HG03025 (cell line): ENCODE measurements at regions not wholly inside any gene's neighbourhood (a gene's known extent, or its start where the extent isn't known, plus 50 kb on each side); places are given as distances from the start of the nearest gene placed in this dataset.

ENCODE experiments used
- ATAC-seq: cut with Tn5 transposase; IDR thresholded peaks from one replicate; pipeline ENCODE4 v1.9.1; 2021; ENCODE audit warnings: mild to moderate bottlenecking, moderate library complexity; ENCODE audit not compliant: unreplicated experiment, low FRiP score

DNA sequence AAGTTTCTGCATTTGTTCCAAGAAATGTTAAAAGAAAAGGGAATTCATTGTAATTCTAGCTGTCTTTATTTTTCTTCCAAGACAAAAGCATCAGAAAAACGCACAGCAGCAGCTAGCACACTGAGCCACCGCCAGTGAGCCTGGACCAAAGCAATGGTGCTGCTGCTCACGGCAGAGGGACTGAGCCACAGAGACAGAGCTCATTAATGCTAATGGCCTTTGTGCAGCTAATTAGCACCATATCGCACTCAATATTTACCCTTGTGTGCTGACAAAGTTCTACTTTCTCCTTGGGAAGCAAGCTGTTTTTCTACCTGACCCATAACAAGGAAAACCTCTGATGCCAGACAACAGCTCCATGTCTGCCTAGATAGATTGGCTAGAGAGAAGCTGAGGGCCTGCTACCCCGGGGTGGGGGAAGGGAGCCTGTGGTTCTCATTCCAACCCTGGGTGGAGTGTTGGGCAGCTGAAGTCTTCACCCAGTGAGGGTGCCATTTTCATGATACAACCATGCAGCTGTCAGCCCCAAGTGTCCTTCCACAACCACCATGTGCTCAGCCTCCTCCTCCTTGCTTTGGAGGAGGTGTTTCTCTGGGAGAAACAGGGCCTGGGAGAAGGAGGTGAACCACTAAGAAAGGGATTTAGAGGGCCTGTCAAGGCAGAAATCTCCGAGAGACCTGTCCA is 131.1 kb upstream of the NCAM1 start:
- no peak for ATAC-seq

DNA sequence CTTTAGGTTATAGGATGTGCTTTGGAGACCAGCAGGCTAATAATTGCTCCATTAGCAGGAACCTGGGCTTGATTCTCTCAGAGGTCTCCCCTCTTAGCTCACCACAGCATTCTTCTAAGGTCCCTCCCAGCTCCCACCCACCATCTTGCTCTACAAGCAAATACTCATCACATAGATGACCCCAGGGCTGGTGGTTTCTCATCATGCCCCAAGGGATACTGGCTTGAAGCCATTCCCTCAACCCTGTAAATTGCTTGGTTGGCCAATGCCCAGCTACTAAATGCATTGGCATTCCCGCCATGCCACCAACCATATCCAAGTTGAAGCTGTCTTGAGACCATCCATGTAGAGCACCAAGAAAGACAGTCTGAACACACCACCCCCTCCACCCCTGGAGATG is 130.2 kb upstream of the NCAM1 start:
- no peak for ATAC-seq

DNA sequence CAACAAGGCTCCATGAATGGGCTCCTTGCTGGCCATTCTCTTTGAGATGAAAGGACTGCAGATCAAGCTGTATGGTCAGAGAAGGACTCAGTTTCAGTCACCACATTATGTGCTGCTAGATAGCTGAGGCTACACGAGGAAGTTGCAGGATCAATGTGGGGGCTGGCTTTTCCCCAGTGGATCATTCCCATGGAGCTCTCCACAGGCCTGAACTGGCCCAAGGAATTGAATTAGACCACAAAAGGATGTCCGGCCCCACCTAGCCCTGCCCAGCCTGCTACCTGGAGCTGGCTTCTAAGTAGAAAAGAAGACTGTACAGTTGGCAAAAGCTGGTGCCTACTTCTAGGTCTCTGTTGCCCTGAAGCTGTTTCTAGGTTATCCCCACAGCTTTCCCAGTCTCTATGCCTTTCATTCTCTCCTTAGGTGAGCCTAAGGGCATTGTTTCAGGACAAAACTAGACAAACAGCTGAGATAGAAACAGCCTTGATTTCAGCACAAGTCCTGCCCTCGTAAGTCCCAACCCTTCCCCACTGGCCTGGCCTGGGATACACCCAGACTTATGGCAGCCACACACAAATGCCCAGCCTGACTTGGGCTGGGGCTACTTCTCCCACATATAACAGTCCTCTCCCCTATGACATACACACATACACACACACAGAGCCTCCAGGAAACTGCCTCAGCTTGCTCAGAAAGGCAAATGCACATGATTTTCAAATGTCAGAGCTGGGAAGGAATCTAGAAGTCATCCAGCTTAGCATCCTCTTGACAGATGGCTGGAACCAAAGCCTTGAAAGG is 129.1 kb upstream of the NCAM1 start:
- no peak for ATAC-seq

DNA sequence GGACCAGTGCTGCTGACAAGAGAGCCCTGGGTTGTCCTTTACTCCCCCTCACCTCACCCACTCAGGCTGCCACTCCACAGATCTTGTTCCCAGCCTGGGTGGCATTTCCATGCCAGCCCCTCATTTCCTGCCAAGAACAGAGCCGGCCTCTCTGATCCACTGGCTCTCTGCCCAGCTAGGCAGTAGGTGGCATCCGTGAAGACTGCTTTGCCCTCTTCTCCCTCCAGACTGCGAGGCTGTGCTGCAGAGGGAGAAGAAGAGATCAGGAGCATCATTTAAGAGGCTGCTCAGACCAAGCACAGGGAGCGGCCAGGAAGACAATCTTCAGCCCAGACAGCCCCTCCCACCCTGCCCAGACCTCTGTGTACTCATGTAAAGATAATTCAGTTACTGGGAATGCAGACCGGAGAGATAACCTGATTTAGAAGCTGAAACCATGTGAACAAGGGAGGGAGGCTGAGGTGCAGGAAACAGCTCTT is 126.9 kb upstream of the NCAM1 start:
- no peak for ATAC-seq

DNA sequence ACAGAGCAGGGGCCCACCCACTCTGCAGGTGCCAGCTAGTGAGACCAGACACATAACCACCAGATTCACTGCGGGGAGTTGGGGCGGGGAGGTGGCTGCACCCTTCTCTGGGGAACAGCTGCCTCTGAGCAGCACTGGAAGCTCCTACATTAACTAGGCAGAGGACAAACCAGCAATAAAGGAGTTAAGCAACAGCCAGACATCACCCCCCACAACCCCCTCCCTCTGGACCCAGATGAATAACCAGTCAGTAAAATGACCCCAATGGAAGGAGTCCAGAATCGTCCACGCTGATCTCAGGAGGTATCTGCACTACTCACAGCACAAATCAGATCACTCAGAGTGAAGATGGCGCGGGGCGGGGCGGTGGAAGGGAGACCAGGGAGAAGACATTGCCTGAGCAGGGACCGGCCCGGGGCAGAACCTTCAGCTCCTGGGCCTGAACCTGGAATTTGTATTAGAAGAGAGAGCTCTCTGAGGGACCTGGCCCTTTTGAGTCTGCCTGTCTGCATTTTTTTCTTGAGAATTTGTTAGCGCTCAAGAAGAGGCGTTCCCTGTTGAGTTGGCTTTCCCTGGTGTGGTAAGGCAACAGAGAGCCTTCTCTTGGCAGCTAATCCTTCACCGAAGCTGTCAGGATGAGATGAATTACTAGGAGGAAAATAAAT is 125.5 kb upstream of the NCAM1 start:
- no peak for ATAC-seq

DNA sequence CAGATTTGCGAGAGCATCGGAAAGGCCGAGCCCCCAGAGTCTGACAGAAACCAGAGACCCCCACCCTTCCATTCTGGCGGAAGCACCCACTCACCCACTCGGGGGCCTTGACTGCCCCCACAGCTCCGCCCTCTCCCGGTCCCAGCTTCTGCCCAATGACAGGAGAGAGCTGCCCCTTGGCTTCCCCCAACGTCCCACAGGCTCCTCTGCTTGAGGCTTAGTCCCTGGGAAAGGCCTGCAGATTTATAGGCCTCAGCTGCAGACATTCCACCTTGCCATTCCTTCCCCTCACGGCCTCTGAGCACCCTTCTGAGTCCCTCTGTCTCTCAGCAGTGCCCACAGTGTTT is 125.0 kb upstream of the NCAM1 start:
- no peak for ATAC-seq

DNA sequence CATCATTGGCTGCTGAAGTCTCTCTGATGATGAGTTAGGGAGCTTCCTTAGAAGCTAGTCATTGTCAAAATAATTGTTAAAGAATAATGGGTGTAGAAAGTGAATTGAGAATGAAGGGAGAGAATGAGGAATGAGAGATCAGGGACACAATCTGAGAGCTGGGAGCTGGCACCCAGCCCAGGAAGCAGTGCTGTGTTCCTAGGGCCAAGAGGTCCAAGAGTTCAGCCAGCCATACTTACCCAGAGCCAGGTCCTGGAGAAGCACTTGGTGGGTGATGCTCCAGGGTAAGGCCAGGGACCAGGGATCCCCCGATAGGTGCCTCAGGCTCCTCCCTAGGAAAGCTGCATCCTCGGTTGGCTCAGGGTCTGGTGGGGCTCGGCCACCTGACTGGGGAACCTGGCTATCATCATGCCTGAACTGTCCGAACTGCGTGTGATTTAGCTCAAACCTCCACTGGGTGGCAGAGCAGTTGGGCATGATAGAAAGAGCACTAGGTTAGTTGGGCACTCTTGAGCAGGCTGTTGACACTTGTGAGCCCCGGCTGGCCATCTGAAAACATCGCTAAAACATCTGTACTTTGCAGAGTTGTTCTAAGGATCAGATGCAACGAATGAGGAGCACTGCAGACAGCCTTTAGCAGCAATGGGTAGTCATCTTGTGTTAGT is 123.9 kb upstream of the NCAM1 start:
- ATAC-seq: no peak

DNA sequence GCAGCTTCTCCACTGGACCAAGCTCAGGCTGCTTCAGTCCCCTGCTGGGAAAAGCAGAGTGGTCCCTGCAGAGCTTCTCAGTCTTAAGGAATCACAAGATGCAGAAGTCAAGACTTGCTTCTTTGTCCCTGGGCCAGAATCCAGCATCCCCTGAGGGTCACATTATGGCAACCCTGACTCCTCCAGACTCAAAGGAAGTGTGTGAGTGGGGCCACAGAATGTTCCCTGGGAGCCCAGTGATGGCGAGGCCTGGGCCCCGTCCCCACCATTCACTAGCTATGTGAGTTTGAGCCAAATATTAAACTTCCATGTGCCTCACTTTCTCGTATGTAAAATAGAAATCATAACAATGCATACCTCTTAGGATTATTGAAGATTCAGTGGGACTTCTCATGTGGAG is 122.2 kb upstream of the NCAM1 start:
- no peak for ATAC-seq

DNA sequence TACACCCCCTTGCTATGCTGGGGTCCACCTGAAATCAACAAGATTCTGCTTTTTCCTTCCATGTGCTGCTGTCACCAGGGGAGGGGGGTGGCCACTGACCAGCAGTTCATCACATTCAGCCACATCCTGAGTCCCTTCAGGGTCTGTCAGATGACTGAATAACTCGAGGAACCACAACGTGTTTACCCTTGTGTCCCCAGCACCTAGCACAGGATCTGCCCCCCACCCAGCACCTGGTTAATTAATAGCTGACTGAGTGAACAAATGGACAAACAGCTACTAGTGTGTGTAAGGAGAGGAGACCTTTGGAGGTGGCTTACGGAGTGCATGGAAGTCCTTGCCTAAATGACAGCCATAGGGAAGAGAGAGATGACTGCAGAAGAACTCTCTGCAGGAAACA is 119.5 kb upstream of the NCAM1 start:
- ATAC-seq: no peak

DNA sequence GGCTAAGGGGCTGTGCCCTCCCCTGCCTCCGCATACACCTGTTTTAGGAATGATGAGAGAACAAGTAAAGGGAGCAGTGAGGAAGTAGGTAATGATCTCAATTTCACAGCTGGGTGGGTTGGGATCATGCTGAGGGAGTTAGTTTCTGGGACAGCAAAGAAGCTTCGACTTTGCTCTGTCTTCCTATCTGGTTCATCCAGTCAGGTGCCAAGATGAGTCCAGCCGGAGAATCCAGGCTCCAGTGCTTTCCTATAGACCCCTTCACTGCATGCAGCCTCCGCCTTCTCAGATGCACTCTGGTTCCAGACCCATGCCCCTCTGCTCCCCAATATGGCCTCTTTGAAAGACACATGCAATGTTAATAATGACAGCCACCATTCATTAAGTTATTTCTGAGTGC is 119.1 kb upstream of the NCAM1 start:
- no peak for ATAC-seq

DNA sequence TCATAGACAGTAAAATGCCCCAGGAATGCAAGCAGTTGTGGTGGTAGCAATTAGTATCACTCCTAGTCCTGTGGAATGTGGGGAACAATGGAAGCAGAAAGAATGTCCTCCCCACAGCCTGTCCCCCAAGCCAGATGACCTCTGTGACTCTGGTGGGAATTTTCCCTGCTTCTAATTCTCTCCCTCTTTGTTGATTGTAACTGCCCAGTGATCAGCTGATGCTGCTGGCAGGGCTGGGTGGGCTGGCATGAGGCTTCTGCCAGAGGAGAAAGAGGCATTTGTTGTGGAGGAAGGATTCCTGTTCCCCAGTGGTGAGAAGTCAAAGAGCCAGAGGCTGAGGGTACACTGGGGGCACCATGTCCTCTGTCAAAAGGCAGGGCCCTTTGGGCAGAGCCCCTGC is 116.7 kb upstream of the NCAM1 start:
- no peak for ATAC-seq

DNA sequence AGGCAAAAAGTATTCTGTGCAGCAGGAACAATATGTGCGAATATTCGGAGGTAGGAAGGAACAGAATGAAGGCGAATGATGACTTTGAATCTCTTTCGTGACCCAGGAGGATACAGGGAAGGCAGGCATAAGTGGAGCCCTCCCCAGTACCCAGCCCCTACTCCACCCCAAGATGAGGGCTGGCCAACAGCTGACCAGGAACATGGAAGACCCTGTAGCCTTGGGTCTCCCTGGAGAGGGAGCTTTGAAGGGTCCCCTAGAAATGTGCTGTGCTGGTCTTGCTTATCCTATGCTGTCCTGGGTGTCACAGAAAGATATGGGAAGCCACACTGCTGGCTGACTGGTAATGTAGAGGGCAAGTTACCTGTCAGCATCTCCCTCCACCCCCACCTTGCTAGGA is 113.7 kb upstream of the NCAM1 start:
- ATAC-seq: no peak

DNA sequence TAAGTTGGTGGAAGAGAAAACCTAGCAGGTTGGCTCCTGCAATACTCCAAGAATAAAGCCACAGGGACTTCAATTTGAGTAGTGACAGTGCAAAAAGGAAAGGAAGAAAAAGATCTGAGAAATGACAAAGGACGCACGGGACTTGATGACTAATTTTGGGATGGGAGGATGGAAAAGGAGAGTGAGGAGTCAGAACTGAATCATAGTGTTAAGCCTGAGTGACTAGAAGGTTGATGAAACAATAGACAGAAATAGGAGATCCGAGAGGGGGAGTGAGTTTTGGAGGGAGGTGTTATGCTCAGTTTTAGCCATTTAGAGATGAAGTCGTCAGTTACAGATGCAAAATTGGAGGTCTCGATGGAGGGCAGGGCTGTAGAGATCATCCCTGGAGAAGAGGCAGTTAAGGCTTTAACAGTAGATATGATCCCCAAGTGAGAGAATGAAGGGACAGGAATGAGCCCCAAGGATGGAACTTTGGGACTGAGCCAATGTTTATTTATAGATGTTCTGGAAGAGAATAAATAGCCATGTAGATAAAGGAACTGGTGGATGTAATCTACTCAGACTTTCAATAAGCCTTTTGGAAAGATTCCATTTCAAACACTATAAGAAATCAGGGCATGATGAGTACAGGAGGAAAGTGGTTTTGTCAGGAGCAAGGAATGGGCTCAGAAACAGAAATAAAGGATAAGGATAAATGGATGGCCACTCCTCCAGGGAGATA is 108.9 kb upstream of the NCAM1 start:
- ATAC-seq: no peak

DNA sequence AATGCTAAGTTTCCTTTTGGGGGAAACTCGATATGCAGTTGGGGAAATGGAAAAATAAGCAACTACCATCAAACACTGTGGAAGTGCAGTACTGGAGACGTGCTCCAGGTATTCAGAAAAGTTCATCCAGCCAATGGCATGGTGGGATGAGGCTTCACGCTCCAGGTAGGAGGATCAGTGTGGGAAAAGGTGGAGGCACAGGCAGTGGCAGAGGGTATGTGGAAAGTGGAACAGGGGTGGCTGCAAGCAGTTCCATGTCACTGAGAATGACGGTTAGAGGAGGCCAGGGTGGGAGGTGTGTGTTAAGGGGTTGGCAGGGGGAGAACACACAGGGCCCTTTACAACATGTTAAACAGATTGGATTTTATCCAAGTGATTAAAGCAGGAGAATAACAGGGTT is 105.1 kb upstream of the NCAM1 start:
- ATAC-seq: no peak

DNA sequence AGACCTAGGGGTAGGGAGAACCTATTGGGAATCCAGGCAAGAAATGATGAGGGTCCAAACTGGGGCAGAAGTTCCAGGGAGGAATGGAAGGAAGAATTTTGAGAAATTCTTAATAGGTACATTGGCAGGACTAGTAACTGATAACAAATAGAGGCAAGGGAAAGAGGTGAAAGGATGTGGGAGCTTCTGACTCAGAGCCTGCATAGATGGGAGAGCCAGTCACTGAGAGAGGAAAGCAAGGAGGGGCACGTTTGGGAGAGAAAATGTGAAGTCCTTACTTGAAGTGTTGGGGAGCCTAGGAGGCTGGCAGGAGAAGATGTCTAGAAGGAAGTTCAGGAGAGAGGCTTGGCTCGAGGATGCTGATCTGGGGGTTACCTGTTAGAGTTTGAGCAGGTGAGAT is 104.6 kb upstream of the NCAM1 start:
- ATAC-seq: no peak

DNA sequence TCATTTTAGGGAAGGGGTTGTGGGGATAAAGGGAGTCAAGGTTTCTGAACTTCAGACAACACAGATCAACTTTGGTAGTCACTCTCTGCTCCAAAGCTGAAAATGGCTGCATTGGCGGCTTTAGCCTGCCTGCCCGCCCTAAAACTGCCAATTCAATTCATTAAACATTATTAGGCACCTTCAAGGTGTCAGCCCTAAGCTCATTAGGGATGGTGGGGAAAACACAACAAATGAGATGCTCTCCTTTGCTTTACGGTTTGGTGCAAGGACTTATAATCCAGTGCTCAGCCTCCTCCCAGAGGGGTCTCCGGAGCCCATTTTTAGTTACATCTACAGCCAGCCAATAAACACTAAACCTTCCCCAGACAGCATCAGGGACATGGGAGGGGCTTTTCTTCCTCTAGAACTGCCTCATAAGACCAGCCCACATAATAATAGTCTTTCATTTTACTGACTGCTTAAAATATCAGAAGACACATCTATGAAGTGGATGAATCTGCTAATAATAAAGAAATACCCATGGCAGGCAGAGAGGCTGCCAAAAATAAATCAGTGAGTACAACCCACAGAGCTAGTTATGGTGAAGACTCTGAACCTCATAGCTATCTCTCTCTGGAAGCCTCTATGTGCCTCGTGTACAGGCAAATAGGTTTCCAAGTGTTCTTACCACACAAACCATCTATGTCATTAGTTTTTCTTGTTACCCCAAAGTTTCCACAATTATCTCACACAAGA is 102.8 kb upstream of the NCAM1 start:
- ATAC-seq: no peak

DNA sequence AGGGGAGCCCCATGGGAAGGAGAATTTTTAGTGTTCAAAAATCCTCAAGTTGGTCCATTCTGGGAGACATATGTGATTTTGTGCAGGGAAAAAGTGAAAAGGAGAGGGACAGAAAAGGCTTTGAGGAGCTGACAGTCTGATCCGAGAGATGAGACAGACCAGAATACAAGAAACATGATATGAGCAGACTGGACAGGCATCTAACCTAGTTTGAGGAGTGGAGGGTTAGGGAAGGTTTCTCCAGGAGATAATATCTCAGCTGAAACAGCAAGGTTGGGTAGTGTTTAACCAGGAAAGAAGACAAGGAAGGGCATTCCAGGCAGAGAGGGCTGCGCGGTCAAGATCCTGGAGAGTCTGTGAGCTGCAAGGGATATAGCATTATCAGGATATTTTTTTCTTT is 101.4 kb upstream of the NCAM1 start:
- no peak for ATAC-seq

DNA sequence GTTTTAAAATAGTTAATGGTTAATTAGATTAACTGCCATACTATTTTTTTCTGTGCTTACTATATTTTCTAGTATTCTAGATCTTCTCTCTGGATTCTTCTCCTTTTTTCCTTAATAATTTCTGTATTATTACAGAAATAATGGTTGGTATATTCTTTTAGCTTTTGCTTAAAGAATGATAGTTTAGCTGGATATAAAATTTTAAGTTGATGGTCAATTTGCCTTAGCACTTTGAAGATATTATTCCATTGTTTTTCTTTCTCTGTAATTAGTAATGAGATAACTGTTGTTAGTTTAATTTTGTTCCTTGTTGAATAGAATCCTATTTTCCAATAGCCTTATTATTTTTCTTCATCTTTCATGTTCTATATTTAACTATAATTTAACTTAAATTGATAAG is 99.9 kb upstream of the NCAM1 start:
- no peak for ATAC-seq

DNA sequence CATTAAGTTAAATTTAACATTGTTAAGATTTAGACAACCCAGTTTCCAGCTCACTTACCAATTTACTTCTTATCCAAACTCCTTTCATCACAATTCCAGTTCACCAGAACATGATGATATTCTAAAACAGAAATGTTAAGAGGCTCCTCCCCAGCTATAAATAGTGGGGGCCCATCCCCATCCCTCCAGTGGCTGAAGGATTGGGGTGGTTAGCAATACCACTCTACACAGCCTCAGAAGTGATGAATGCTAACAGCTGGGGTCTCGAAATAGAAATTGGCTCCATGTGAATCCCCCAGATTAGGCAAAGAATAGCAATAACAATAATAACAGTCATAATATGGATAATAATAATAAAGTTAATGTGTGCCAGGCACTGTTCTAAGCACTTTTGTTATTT is 97.9 kb upstream of the NCAM1 start:
- ATAC-seq: no peak

DNA sequence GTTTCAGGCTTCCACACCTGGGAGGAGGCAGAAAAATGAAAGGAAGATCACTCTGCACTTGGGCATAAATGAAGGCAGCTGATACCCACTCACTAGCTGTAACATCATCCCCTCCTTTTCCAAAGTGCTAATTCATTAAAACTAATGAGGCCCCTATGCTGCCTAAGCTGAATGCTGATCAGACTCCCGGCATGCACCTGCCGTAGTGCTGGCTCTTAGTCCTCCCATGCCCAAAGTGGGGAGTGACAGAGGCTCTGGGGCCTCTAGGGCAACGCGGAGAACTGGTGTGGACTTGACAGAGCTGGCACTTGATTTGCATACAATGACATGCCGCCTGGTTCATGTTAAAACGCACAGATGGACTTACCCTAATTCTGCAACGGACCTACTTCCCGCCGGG is 96.5 kb upstream of the NCAM1 start:
- no peak for ATAC-seq
